PC-9 (cell line): ENCODE measurements at regions not wholly inside any gene's neighbourhood (a gene's known extent, or its start where the extent isn't known, plus 50 kb on each side); places are given as distances from the start of the nearest gene placed in this dataset.

Experiments used
- BruUV-seq: library from RNA; stranded (reverse); fragments of 400-500 nt; replicated peaks from 2 replicates; lab custom pipeline; 2021; lab: Mats Ljungman, UMichigan
- CTCF ChIA-PET: fragments of 300-600 bp; sonication (Branson Sonifier 250); formaldehyde crosslinking; loops from one replicate; lab custom pipeline; 2022; ENCODE audit warnings: antibody characterized with exemption; lab: Charles Lee
- POLR2A ChIA-PET: fragments of 300-600 bp; sonication (Branson Sonifier 250); formaldehyde crosslinking; loops from one replicate; lab custom pipeline; 2022; ENCODE audit warnings: antibody characterized with exemption; ENCODE audit not compliant: unreplicated experiment; lab: Charles Lee
- DNase-seq, 2 experiments: peaks; one replicate each; pipeline versions ENCODE4 v3.0.0 to v3.0.0-alpha.2; 2015 to 2022; ENCODE audit warnings: mixed read lengths in 1 of 2
- H2AFZ ChIP-seq: fragments of 200-600 bp; sonication (generic); 2 replicates; pipeline ENCODE4 v1.8.1; 2017; ENCODE audit warnings: antibody characterized with exemption
- H3F3A ChIP-seq: fragments of 200-600 bp; sonication (generic); 2 replicates; pipeline ENCODE4 v1.8.1; 2017; ENCODE audit warnings: antibody characterized with exemption, mild to moderate bottlenecking, low read depth; ENCODE audit not compliant: insufficient read depth
- H3K27ac ChIP-seq: fragments of 200-600 bp; sonication (generic); 2 replicates; pipeline ENCODE4 v1.6.1; 2016; ENCODE audit warnings: mixed run types
- H3K27me3 ChIP-seq: fragments of 200-600 bp; sonication (generic); 2 replicates; pipeline ENCODE4 v1.6.1; 2016; ENCODE audit warnings: low read depth, mixed run types; ENCODE audit not compliant: insufficient read depth
- H3K36me3 ChIP-seq: fragments of 200-600 bp; sonication (generic); 2 replicates; pipeline ENCODE4 v1.6.1; 2016; ENCODE audit warnings: low read depth, mixed run types
- H3K4me1 ChIP-seq: fragments of 200-600 bp; sonication (generic); replicated peaks from 2 replicates; pipeline ENCODE4 v1.6.1; 2016; ENCODE audit warnings: mixed run types; ENCODE audit not compliant: insufficient read depth
- H3K4me2 ChIP-seq: fragments of 200-600 bp; sonication (generic); 2 replicates; pipeline ENCODE4 v1.6.1; 2017; ENCODE audit warnings: mixed run types
- H3K4me3 ChIP-seq: fragments of 200-600 bp; sonication (generic); 2 replicates; pipeline ENCODE4 v1.6.1; 2016; ENCODE audit warnings: mixed run types
- H3K79me2 ChIP-seq: fragments of 200-600 bp; sonication (generic); 2 replicates; pipeline ENCODE4 v1.6.1; 2017; ENCODE audit warnings: low read depth, mixed run types
- H3K9me2 ChIP-seq: fragments of 200-600 bp; sonication (generic); 2 replicates; pipeline ENCODE4 v1.8.1; 2017; ENCODE audit warnings: mild to moderate bottlenecking; ENCODE audit not compliant: insufficient read depth
- H3K9me3 ChIP-seq: fragments of 200-600 bp; sonication (generic); 2 replicates; pipeline ENCODE4 v1.8.1; 2016; ENCODE audit warnings: low read depth; ENCODE audit not compliant: insufficient read depth
- H4K20me1 ChIP-seq: fragments of 200-600 bp; sonication (generic); 2 replicates; pipeline ENCODE4 v1.8.1; 2017; ENCODE audit not compliant: insufficient read depth
- CTCF ChIP-seq: fragments of 200-600 bp; sonication (generic); conservative IDR thresholded peaks from 2 replicates; pipeline ENCODE4 v1.6.1; 2017; ENCODE audit warnings: mixed run types, antibody characterized with exemption, mild to moderate bottlenecking, moderate library complexity
- EZH2 ChIP-seq: fragments of 200-600 bp; sonication (generic); IDR thresholded peaks from 2 replicates; pipeline ENCODE4 v1.8.0; 2017; ENCODE audit warnings: antibody characterized with exemption, low read depth
- intact Hi-C: fragments of 100-400 bp; cut with micrococcal nuclease; formaldehyde crosslinking; loops from one replicate; pipeline ENCODE4 v1.10.0; 2022; ENCODE audit not compliant: unreplicated experiment

- no peak overlapping the region for H2AFZ ChIP-seq
These were observed 547.6 kb downstream of the NR2F2 start for GRCh38 chr15:96878129-96878528.

GRCh38 chr15:96882121-96882772 is 551.7 kb downstream of the NR2F2 start:
- TF ChIP-seq EZH2 (no peak), CTCF (no peak)
- Histone ChIP-seq H2AFZ (no peak overlapping the region), H3K9me2 (no peaks in the 10 kb centered on the region; the same call in 1 of the 2 replicates), H3K9me3 (no peaks in the 10 kb centered on the region), H3K36me3 (no peaks in the 10 kb centered on the region), H3K27ac (no peak overlapping the region), H3F3A (no peaks in the 10 kb centered on the region), H3K27me3 (0 out of 2 replicates have a peak, but pooled peaks cover 12% of the 10 kb centered on the region), H3K4me3 (no peak overlapping the region), H3K79me2 (no peaks in the 10 kb centered on the region), H4K20me1 (no peaks in the 10 kb centered on the region), H3K4me2 (no peak overlapping the region), H3K4me1 (no peaks in the 10 kb centered on the region)
- no TSS peak for BruUV-seq
- intact Hi-C loops = no loop called here
- ChIA-PET POLR2A (no interaction called here), CTCF (no interaction called here)
- DNase-seq = no peak

More at GRCh38 chr15:96878129-96878528, 547.6 kb downstream of the NR2F2 start:
- Histone ChIP-seq H3K9me2 (no peaks in the 10 kb centered on the region; the same call in 1 of the 2 replicates), H3K4me3 (no peak overlapping the region), H3K9me3 (no peaks in the 10 kb centered on the region), H3K4me1 (no peaks in the 10 kb centered on the region), H3K27me3 (0 out of 2 replicates have a peak, but pooled peaks cover 20% of the 10 kb centered on the region), H3F3A (no peaks in the 10 kb centered on the region), H3K36me3 (no peaks in the 10 kb centered on the region), H3K27ac (no peak overlapping the region), H3K4me2 (no peak overlapping the region), H4K20me1 (no peaks in the 10 kb centered on the region), H3K79me2 (no peaks in the 10 kb centered on the region)
- POLR2A ChIA-PET = no interaction called here
- intact Hi-C loops = no loop called here
- no peak for DNase-seq
- no peak for TF ChIP-seq EZH2
- TF ChIP-seq CTCF = no peak
- no TSS peak for BruUV-seq
- CTCF ChIA-PET = no interaction called here

DNA sequence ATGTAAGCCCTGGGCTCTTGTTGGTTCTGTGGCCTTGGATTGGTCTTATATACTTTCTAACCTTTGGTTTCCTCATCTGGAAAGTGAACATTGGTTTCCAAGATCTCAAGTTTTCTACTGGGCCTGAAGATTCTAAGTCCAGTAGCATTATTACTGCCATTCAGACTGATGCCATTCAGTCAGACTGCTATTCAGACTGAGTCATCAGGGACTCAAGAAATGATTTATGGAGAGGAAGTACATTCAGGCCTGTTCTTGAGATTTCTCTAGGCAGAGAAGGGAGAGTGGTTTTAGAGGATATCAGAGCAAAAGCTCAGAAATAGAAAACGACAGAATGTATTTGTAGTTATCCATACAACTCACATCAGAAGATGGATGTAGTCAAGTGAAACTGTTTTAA is 557.2 kb downstream of the NR2F2 start:
- DNase-seq = no peak
- intact Hi-C loops = no loop called here

More for the DNA sequence above, 557.2 kb downstream of the NR2F2 start:
- Histone ChIP-seq H2AFZ (no peak overlapping the region), H3K36me3 (no peaks in the 10 kb centered on the region), H3K4me1 (no peaks in the 10 kb centered on the region), H4K20me1 (no peaks in the 10 kb centered on the region), H3K9me3 (no peaks in the 10 kb centered on the region), H3K27ac (no peak overlapping the region), H3K27me3 (0 out of 2 replicates have a peak, but pooled peaks cover 5% of the 10 kb centered on the region), H3F3A (no peaks in the 10 kb centered on the region), H3K79me2 (no peaks in the 10 kb centered on the region), H3K9me2 (no peaks in the 10 kb centered on the region), H3K4me2 (no peak overlapping the region), H3K4me3 (no peak overlapping the region)
- TF ChIP-seq EZH2 = no peak
- TF ChIP-seq CTCF = no peak
- CTCF ChIA-PET = no interaction called here
- BruUV-seq = no TSS peak
- POLR2A ChIA-PET = no interaction called here
